ENCODE measurements at regions not wholly inside any gene's neighbourhood (a gene's known extent, or its start where the extent isn't known, plus 50 kb on each side); places are given as distances from the start of the nearest gene placed in this dataset.

DNA sequence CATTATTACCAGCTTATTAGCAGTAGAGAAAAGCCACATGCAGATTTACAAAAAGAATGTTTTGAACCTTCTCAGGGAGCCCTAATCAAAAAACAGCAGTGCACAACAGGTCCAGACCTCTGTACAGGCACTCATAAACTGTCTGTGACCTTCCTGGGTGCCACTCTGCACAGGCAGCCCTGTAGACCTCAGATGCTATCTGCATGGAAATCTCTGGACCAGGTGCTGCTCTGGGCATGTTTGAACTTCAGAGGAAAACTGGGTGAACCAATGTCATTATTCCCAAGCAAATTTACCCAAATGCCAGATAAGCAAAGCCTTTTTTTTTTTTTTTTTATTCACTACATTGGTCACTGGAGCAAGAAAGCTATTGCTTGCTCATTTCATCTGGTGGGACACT is 104.2 kb downstream of the NPY start:
- Histone ChIP-seq H3K9ac (no peak overlapping the region), H3K79me2 (ENCODE audit: insufficient read depth) (no peaks in the 10 kb centered on the region), H3K9me2 (no peaks in the 10 kb centered on the region), H3K27ac (ENCODE audit: low read depth in 2 of 2, low read length in 1 of 2) (peak overlapping the region in 1 of 2 experiments; percentile 6; a peak in 1 of 4 replicates), H2AFZ (ENCODE audit: low read depth) (no peak overlapping the region), H3K27me3 (ENCODE audit: insufficient read depth) (no peaks in the 10 kb centered on the region), H3K9me3 (no peaks in the 10 kb centered on the region), H3K4me1 (ENCODE audit: control insufficient read depth in 1 of 2, insufficient read depth in 2 of 2, low read depth in 1 of 2, low read length in 1 of 2) (peaks cover 0 to 5% of the 10 kb centered on the region in 2 experiments; a peak in 2 of 4 replicates), H3K36me3 (replicated peaks in 1 of 2; ENCODE audit: control insufficient read depth in 1 of 2, insufficient read depth in 2 of 2, low read length in 1 of 2) (no peaks in the 10 kb centered on the region), H4K20me1 (ENCODE audit: insufficient read depth) (no peaks in the 10 kb centered on the region), H3K4me3 (ENCODE audit: low read depth in 2 of 2, low read length in 1 of 2) (no peak overlapping the region), H3K4me2 (no peak overlapping the region), H3F3A (replicated peaks; ENCODE audit: insufficient read depth) (no peaks in the 10 kb centered on the region)
- TF ChIP-seq ELF1 (IDR thresholded peaks at IDR 0.05): no peak
- 0 out of 2 replicates have a peak, but pooled peaks have one; percentile 22 for TF ChIP-seq RCOR1 (IDR thresholded peaks at IDR 0.05; ENCODE audit: low read length)
- peak; percentile 51; the same call in 1 of the 2 replicates for TF ChIP-seq GATA2 (CRISPR knock-in tag; IDR thresholded peaks at IDR 0.05)
- POLR2A ChIA-PET: no interaction called here
- CTCF ChIA-PET: interaction anchor here (0.7 to 3.1 kb wide), 6 partner anchors 18 to 526 kb away, joined by 3 to 15 read pairs (median 4); no protein-coding TSS in a partner anchor
- DNase-seq: no peak

DNA sequence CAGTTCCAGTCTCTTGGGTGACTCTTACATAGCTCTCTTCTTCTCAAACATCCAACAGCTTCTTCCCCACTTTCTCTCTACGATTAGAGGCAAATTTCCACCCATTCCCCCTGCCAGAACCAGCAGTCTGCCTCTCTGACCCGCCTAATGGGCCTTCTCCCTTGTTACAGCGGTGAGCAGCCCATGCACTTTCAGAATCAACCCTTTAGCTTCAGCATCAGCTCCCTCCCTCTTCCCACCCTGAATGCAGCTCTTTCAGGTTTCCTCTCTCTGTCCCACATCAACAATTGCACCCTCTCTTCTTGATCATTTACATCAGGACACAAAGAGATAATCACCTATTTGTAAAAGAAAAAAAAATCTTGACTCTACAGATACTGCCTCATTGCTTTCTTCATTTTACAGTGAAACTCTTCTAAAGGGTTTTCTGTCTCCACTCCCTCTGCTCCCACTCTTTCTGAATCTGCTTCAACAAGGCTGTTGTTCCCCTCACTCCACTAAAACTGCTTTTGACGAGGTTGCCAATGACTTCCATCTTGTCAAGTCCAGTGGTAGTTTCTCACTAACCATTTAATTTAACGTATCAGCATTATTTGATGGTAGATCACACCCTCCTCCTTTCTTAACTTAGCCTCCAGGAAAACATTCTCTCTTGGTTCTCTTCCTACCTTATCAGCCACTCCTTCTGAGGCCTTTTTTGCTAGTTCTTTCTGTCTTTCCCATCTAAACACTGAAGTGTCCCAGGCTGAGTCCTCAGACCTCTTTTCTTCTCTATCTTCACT is 106.6 kb downstream of the NPY start:
- WGBS (ENCODE audit: low lambda C conversion rate): 25% methylated on average over 5 of the region's 5 CpGs
- H3K9me2 ChIP-seq: no peaks in the 10 kb centered on the region
- H3K79me2 ChIP-seq (ENCODE audit: insufficient read depth): no peaks in the 10 kb centered on the region
- peaks cover 0 to 5% of the 10 kb centered on the region in 2 experiments; a peak in 2 of 4 replicates for H3K4me1 ChIP-seq (ENCODE audit: control insufficient read depth in 1 of 2, insufficient read depth in 2 of 2, low read depth in 1 of 2, low read length in 1 of 2)
- H3K4me3 ChIP-seq (ENCODE audit: low read depth in 2 of 2, low read length in 1 of 2): no peak overlapping the region
- H3K4me2 ChIP-seq: no peak overlapping the region
- H2AFZ ChIP-seq (ENCODE audit: low read depth): no peak overlapping the region
- no peaks in the 10 kb centered on the region for H3K27me3 ChIP-seq (ENCODE audit: insufficient read depth)
- ChIA-PET CTCF (interaction anchor here (0.8 to 4.9 kb wide), 3 partner anchors 9 to 527 kb away, joined by 3 to 35 read pairs (median 6); no protein-coding TSS in a partner anchor), POLR2A (no interaction called here)
- H3K9ac ChIP-seq: no peak overlapping the region
- no peaks in the 10 kb centered on the region for H4K20me1 ChIP-seq (ENCODE audit: insufficient read depth)
- no peak for DNase-seq
- TF ChIP-seq TAF1 (IDR thresholded peaks at IDR 0.05; ENCODE audit: borderline replicate concordance, low read depth, low read length): no peak
- no peak for TF ChIP-seq FOXM1 (IDR thresholded peaks at IDR 0.05; ENCODE audit: low read depth)
- TF ChIP-seq MXI1 (IDR thresholded peaks at IDR 0.05; ENCODE audit: low read depth, low read length): no peak
- TF ChIP-seq, protein P1, sequence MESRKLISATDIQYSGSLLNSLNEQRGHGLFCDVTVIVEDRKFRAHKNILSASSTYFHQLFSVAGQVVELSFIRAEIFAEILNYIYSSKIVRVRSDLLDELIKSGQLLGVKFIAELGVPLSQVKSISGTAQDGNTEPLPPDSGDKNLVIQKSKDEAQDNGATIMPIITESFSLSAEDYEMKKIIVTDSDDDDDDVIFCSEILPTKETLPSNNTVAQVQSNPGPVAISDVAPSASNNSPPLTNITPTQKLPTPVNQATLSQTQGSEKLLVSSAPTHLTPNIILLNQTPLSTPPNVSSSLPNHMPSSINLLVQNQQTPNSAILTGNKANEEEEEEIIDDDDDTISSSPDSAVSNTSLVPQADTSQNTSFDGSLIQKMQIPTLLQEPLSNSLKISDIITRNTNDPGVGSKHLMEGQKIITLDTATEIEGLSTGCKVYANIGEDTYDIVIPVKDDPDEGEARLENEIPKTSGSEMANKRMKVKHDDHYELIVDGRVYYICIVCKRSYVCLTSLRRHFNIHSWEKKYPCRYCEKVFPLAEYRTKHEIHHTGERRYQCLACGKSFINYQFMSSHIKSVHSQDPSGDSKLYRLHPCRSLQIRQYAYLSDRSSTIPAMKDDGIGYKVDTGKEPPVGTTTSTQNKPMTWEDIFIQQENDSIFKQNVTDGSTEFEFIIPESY (IDR thresholded peaks at IDR 0.05; ENCODE audit: borderline replicate concordance, low read depth): no peak
- no peak for TF ChIP-seq TCF12 (IDR thresholded peaks at IDR 0.05)
- no peak for TF ChIP-seq EP300 (IDR thresholded peaks at IDR 0.05; ENCODE audit: borderline replicate concordance in 1 of 2, low read depth in 1 of 2, low read length in 1 of 2)
- TF ChIP-seq, protein P2, sequence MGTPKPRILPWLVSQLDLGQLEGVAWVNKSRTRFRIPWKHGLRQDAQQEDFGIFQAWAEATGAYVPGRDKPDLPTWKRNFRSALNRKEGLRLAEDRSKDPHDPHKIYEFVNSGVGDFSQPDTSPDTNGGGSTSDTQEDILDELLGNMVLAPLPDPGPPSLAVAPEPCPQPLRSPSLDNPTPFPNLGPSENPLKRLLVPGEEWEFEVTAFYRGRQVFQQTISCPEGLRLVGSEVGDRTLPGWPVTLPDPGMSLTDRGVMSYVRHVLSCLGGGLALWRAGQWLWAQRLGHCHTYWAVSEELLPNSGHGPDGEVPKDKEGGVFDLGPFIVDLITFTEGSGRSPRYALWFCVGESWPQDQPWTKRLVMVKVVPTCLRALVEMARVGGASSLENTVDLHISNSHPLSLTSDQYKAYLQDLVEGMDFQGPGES (IDR thresholded peaks at IDR 0.05; ENCODE audit: low read depth, low read length): no peak
- TF ChIP-seq RCOR1 (IDR thresholded peaks at IDR 0.05; ENCODE audit: low read length): no peak
- TF ChIP-seq NFIC (IDR thresholded peaks at IDR 0.05; ENCODE audit: borderline replicate concordance): no peak
- TF ChIP-seq, protein P3, sequence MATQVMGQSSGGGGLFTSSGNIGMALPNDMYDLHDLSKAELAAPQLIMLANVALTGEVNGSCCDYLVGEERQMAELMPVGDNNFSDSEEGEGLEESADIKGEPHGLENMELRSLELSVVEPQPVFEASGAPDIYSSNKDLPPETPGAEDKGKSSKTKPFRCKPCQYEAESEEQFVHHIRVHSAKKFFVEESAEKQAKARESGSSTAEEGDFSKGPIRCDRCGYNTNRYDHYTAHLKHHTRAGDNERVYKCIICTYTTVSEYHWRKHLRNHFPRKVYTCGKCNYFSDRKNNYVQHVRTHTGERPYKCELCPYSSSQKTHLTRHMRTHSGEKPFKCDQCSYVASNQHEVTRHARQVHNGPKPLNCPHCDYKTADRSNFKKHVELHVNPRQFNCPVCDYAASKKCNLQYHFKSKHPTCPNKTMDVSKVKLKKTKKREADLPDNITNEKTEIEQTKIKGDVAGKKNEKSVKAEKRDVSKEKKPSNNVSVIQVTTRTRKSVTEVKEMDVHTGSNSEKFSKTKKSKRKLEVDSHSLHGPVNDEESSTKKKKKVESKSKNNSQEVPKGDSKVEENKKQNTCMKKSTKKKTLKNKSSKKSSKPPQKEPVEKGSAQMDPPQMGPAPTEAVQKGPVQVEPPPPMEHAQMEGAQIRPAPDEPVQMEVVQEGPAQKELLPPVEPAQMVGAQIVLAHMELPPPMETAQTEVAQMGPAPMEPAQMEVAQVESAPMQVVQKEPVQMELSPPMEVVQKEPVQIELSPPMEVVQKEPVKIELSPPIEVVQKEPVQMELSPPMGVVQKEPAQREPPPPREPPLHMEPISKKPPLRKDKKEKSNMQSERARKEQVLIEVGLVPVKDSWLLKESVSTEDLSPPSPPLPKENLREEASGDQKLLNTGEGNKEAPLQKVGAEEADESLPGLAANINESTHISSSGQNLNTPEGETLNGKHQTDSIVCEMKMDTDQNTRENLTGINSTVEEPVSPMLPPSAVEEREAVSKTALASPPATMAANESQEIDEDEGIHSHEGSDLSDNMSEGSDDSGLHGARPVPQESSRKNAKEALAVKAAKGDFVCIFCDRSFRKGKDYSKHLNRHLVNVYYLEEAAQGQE (IDR thresholded peaks at IDR 0.05; ENCODE audit: low read depth, low read length): no peak
- TF ChIP-seq MEF2A (IDR thresholded peaks at IDR 0.05; ENCODE audit: borderline replicate concordance, low read depth): no peak
- TF ChIP-seq NRF1 (IDR thresholded peaks at IDR 0.05; ENCODE audit: low read depth, low read length): no peak
- TF ChIP-seq, protein P4, sequence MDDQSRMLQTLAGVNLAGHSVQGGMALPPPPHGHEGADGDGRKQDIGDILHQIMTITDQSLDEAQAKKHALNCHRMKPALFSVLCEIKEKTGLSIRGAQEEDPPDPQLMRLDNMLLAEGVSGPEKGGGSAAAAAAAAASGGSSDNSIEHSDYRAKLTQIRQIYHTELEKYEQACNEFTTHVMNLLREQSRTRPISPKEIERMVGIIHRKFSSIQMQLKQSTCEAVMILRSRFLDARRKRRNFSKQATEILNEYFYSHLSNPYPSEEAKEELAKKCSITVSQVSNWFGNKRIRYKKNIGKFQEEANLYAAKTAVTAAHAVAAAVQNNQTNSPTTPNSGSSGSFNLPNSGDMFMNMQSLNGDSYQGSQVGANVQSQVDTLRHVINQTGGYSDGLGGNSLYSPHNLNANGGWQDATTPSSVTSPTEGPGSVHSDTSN (IDR thresholded peaks at IDR 0.05): no peak
- TF ChIP-seq FOXJ3 (CRISPR knock-in tag; IDR thresholded peaks at IDR 0.05): no peak
- no peaks in the 10 kb centered on the region for H3K9me3 ChIP-seq
- no peaks in the 10 kb centered on the region for H3F3A ChIP-seq (replicated peaks; ENCODE audit: insufficient read depth)
- no peaks in the 10 kb centered on the region for H3K36me3 ChIP-seq (replicated peaks in 1 of 2; ENCODE audit: control insufficient read depth in 1 of 2, insufficient read depth in 2 of 2, low read length in 1 of 2)
- no peak overlapping the region for H3K27ac ChIP-seq (ENCODE audit: low read depth in 2 of 2, low read length in 1 of 2)

Measured in SK-N-SH (cell line).